ENCODE measurements at regions not wholly inside any gene's neighbourhood (a gene's known extent, or its start where the extent isn't known, plus 50 kb on each side); places are given as distances from the start of the nearest gene placed in this dataset.

DNA sequence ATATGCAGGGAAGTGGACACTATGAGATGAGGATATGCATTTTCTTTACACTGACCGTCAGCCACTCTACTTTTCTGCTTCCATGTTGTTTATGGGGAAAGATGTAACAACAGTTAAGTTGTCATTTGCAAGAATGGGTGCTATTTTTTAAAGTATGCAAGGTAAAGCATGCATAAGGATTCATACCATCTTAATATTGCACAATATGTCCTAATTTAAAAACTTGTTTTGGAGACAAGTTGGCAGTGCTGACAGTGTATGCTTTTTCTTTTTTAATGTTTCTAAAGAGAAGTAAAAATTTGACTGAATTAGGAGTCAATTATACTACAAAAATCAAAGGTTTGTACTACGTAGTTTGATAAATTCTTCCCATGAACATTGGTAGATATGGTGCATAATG, 435.4 kb downstream of the MMUT start:
- Histone ChIP-seq H3K27me3 (no peaks in the 10 kb centered on the region), H3K4me1 (no peaks in the 10 kb centered on the region), H3K9me3 (no peaks in the 10 kb centered on the region), H3K4me3 (no peak overlapping the region), H3K27ac (no peak overlapping the region), H3K36me3 (no peaks in the 10 kb centered on the region)
- DNase-seq (no peak), ATAC-seq (no peak)
- TF ChIP-seq, protein P1, sequence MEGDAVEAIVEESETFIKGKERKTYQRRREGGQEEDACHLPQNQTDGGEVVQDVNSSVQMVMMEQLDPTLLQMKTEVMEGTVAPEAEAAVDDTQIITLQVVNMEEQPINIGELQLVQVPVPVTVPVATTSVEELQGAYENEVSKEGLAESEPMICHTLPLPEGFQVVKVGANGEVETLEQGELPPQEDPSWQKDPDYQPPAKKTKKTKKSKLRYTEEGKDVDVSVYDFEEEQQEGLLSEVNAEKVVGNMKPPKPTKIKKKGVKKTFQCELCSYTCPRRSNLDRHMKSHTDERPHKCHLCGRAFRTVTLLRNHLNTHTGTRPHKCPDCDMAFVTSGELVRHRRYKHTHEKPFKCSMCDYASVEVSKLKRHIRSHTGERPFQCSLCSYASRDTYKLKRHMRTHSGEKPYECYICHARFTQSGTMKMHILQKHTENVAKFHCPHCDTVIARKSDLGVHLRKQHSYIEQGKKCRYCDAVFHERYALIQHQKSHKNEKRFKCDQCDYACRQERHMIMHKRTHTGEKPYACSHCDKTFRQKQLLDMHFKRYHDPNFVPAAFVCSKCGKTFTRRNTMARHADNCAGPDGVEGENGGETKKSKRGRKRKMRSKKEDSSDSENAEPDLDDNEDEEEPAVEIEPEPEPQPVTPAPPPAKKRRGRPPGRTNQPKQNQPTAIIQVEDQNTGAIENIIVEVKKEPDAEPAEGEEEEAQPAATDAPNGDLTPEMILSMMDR (IDR thresholded peaks at IDR 0.05) = no peak
- intact Hi-C loops (cut with DNase I) = no loop called here

DNA sequence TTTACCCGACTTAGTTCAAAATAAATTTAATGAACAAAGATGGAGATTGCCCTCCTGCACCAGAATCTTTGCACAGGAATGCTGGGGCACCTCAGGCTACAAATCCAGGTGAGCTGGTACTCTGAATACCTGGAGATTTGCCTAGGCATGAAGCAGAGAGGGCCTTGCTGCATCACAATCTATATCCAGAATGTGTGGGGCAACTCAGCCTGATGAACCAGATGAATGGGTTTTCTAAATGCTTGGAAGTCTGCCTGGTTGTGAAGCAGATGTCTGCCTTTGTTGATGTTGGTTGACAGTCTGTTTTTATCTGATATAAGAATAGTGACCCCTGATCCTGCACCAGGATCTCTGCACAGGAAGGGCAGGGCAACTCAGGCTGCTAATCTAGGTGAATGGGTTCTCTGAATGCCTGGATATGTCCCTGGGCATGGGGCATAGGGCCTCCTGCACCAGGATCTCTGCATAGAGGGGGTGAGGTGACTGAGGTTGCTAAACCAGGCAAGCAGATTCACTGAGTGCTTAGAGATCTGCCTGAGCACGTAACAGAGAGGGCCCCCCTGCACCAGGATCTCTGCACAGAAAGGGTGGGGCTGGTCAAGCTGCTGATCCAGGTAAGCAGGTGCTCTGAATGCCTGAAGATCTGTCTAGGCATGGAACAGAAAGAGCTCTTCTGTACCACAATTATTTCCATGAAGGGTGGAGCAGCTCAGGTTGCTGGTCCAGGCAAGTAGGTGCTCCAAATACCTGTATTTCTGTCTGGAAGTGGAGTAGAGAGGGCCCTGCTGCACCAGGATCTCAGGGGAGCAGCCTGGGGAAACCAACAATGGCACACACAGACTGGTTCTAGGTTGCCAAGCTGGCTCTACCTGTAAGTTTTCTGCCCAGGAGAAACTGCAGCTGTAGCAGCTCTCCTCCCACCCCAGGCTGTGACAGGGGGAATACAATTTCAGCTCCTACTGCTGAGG, 437.5 kb downstream of the MMUT start:
- no peak for DNase-seq
- Histone ChIP-seq H3K36me3 (no peaks in the 10 kb centered on the region), H3K27ac (no peak overlapping the region), H3K4me1 (no peaks in the 10 kb centered on the region), H3K9me3 (no peaks in the 10 kb centered on the region), H3K27me3 (no peaks in the 10 kb centered on the region), H3K4me3 (no peak overlapping the region)
- no peak for ATAC-seq
- intact Hi-C loops (cut with DNase I) = no loop called here
- TF ChIP-seq, protein P1 (IDR thresholded peaks at IDR 0.05) = no peak

DNA sequence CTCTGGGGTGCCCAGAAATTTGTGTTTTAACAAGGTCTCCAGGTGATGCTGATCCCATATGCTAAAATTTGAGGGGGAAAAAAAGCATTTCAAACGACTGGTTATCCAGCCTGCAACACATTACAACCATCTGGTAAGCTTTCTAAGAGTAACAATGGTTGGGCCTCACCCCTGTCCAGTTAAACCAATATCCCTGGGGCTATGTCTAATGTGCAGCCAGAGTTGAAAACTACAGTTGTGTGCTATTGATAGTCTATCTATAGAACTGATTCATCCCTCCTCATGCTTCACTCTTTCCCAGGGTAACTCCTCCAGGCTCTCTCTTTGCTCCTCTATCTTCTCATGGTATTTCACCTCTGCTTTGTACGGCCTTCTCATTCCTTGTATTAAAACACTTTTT, 458.3 kb downstream of the MMUT start:
- ATAC-seq (no peak), DNase-seq (no peak)
- Histone ChIP-seq H3K27me3 (no peaks in the 10 kb centered on the region), H3K9me3 (no peaks in the 10 kb centered on the region), H3K4me1 (no peaks in the 10 kb centered on the region), H3K27ac (no peak overlapping the region), H3K4me3 (no peak overlapping the region), H3K36me3 (no peaks in the 10 kb centered on the region)
- TF ChIP-seq, protein P1 (IDR thresholded peaks at IDR 0.05) = no peak
- intact Hi-C loops (cut with DNase I) = no loop called here

DNA sequence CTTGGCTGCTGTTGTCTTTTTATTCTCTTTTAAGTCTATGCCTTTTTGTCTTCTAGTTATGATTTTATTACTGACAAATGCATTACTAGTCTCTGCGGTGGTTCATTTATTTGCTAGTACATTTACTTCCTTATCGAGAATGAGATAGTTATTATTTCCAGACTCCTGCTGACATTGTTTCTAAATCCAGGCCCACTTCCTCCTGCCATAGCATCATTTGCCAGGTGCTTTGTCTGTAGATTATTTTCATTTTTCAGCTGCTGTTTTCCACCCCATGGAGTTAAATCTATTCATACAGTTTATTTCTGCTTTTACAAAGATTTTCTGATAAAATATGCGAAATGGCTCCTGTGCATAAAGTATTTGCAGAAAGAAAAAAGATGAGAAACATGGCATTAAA, 459.7 kb downstream of the MMUT start:
- H3K36me3 ChIP-seq = no peaks in the 10 kb centered on the region
- ATAC-seq (no peak), DNase-seq (no peak)
- H3K4me1 ChIP-seq = no peaks in the 10 kb centered on the region
- no peaks in the 10 kb centered on the region for H3K27me3 ChIP-seq
- TF ChIP-seq, protein P1 (IDR thresholded peaks at IDR 0.05) = no peak
- intact Hi-C loops (cut with DNase I) = no loop called here
- no peak overlapping the region for H3K27ac ChIP-seq
- no peaks in the 10 kb centered on the region for H3K9me3 ChIP-seq
- no peak overlapping the region for H3K4me3 ChIP-seq

DNA sequence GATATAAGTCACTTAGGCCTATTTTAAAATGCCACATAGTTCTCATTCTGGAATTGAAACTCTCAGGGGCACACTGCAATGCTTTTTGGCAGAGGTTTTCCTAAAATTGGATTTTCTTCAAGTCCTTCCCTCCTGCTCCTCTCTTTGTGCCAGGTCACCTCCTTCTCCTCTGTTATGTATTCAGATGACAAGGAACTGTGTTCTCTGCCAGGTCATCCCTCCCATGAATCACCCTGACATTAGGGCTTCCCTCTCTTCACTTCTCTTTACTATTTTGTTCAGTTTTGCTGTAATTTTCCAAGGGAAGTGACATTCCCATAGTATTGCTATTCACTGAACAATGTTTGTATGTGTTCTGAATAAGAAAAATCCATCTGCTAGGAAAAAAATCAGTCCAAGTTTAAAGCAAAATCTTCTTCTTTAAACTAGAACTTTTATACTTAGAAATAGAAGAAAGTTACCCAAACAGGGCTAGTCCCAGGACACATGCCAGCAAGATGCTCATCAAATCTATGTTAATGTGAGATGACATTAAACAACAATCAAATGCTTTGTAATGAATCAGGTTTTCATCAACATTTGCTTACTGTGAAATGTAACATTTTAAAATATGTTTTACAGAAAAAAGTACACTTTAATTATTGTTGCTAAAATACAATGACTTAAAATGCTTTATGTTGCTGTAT, 461.1 kb downstream of the MMUT start:
- Histone ChIP-seq H3K4me1 (no peaks in the 10 kb centered on the region), H3K27ac (no peak overlapping the region), H3K4me3 (no peak overlapping the region), H3K27me3 (no peaks in the 10 kb centered on the region), H3K9me3 (no peaks in the 10 kb centered on the region), H3K36me3 (no peaks in the 10 kb centered on the region)
- ATAC-seq = no peak
- no peak for DNase-seq
- intact Hi-C loops (cut with DNase I) = no loop called here
- TF ChIP-seq, protein P1 (IDR thresholded peaks at IDR 0.05) = no peak
